Ishikawa (cell line): ENCODE measurements at regions not wholly inside any gene's neighbourhood (a gene's known extent, or its start where the extent isn't known, plus 50 kb on each side); places are given as distances from the start of the nearest gene placed in this dataset.

Source experiments
- CEBPB ChIP-seq: IDR thresholded peaks from 2 replicates; pipeline ENCODE4 v1.6.1; 2012
- CREB1 ChIP-seq: IDR thresholded peaks from 2 replicates; pipeline ENCODE4 v1.6.1; 2012; ENCODE audit warnings: low read depth
- FOXM1 ChIP-seq: IDR thresholded peaks from 2 replicates; pipeline ENCODE4 v1.6.1; 2012; ENCODE audit warnings: low read depth, borderline replicate concordance
- TAF1 ChIP-seq: IDR thresholded peaks from 2 replicates; pipeline ENCODE4 v1.6.1; 2012; ENCODE audit warnings: low read depth, mild to moderate bottlenecking
- TCF12 ChIP-seq: IDR thresholded peaks from 2 replicates; pipeline ENCODE4 v1.6.1; 2012; ENCODE audit warnings: low read depth
- TEAD4 ChIP-seq: IDR thresholded peaks from 2 replicates; pipeline ENCODE4 v1.6.1; 2012
- TF ChIP-seq, protein P1 (sequence below): IDR thresholded peaks from 2 replicates; pipeline ENCODE4 v1.6.1; 2012
- TF ChIP-seq, protein P2 (sequence below): IDR thresholded peaks from 2 replicates; pipeline ENCODE4 v1.6.1; 2012; ENCODE audit warnings: low read depth, mild to moderate bottlenecking

DNA sequence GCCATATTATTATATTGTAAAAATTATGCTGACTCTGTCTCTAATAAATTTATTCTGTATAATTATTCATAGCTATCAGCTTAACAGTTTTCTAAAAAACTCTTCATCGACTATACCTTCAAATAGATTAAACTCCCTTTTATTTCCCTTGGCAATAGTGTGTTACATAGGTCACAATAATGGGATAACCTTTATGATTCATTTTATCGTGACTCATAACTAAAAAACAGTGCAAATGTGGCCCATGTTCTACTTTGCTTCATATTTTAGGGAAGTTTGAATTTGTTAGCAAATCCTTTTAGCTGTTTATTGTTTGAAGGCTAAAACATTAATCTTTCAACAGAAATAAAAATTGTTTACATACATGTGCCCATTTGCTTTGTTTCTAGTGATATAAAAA lies 783.2 kb upstream of the CDH2 start:
- TF ChIP-seq CEBPB (no peak), TAF1 (no peak), FOXM1 (no peak), TEAD4 (no peak), CREB1 (no peak), TCF12 (no peak)
- TF ChIP-seq, protein P1, sequence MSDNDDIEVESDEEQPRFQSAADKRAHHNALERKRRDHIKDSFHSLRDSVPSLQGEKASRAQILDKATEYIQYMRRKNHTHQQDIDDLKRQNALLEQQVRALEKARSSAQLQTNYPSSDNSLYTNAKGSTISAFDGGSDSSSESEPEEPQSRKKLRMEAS = no peak
- TF ChIP-seq, protein P2, sequence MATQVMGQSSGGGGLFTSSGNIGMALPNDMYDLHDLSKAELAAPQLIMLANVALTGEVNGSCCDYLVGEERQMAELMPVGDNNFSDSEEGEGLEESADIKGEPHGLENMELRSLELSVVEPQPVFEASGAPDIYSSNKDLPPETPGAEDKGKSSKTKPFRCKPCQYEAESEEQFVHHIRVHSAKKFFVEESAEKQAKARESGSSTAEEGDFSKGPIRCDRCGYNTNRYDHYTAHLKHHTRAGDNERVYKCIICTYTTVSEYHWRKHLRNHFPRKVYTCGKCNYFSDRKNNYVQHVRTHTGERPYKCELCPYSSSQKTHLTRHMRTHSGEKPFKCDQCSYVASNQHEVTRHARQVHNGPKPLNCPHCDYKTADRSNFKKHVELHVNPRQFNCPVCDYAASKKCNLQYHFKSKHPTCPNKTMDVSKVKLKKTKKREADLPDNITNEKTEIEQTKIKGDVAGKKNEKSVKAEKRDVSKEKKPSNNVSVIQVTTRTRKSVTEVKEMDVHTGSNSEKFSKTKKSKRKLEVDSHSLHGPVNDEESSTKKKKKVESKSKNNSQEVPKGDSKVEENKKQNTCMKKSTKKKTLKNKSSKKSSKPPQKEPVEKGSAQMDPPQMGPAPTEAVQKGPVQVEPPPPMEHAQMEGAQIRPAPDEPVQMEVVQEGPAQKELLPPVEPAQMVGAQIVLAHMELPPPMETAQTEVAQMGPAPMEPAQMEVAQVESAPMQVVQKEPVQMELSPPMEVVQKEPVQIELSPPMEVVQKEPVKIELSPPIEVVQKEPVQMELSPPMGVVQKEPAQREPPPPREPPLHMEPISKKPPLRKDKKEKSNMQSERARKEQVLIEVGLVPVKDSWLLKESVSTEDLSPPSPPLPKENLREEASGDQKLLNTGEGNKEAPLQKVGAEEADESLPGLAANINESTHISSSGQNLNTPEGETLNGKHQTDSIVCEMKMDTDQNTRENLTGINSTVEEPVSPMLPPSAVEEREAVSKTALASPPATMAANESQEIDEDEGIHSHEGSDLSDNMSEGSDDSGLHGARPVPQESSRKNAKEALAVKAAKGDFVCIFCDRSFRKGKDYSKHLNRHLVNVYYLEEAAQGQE = no peak
